NB4 (cell line): ENCODE measurements at regions not wholly inside any gene's neighbourhood (a gene's known extent, or its start where the extent isn't known, plus 50 kb on each side); places are given as distances from the start of the nearest gene placed in this dataset.

Experiments used
- POLR2A ChIP-seq: IDR thresholded peaks from 2 replicates; pipeline ENCODE4 v1.6.1; 2011; ENCODE audit warnings: mild to moderate bottlenecking; ENCODE audit not compliant: insufficient read length; ENCODE audit errors: extremely low read depth
- TF ChIP-seq, protein P1 (sequence below): IDR thresholded peaks from one replicate; pipeline ENCODE4 v1.5.1; 2012; ENCODE audit warnings: low read depth, low read length
- TF ChIP-seq, protein P2 (sequence below): IDR thresholded peaks from 2 replicates; pipeline ENCODE4 v1.6.1; 2011; ENCODE audit warnings: low read depth, low read length

- TF ChIP-seq, protein P1, sequence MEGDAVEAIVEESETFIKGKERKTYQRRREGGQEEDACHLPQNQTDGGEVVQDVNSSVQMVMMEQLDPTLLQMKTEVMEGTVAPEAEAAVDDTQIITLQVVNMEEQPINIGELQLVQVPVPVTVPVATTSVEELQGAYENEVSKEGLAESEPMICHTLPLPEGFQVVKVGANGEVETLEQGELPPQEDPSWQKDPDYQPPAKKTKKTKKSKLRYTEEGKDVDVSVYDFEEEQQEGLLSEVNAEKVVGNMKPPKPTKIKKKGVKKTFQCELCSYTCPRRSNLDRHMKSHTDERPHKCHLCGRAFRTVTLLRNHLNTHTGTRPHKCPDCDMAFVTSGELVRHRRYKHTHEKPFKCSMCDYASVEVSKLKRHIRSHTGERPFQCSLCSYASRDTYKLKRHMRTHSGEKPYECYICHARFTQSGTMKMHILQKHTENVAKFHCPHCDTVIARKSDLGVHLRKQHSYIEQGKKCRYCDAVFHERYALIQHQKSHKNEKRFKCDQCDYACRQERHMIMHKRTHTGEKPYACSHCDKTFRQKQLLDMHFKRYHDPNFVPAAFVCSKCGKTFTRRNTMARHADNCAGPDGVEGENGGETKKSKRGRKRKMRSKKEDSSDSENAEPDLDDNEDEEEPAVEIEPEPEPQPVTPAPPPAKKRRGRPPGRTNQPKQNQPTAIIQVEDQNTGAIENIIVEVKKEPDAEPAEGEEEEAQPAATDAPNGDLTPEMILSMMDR, result no peak
- no peak for TF ChIP-seq POLR2A
- TF ChIP-seq, protein P2, sequence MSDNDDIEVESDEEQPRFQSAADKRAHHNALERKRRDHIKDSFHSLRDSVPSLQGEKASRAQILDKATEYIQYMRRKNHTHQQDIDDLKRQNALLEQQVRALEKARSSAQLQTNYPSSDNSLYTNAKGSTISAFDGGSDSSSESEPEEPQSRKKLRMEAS, result no peak
Measured at GRCh38 chr3:162274070-162274469, 777.5 kb downstream of the OTOL1 start.
